GM12864 (cell line): ENCODE measurements at regions not wholly inside any gene's neighbourhood (a gene's known extent, or its start where the extent isn't known, plus 50 kb on each side); places are given as distances from the start of the nearest gene placed in this dataset.

ENCODE experiments used
- DNase-seq: peaks from one replicate; pipeline ENCODE4 v3.0.0-alpha.2; 2011; ENCODE audit warnings: low read depth
- H3K4me3 ChIP-seq: 2 replicates; pipeline ENCODE4 v1.5.1; 2011; ENCODE audit warnings: mild to moderate bottlenecking, low read depth, low read length, control low read depth
- CTCF ChIP-seq: IDR thresholded peaks from 2 replicates; pipeline ENCODE4 v1.5.1; 2011; ENCODE audit warnings: low read depth, mild to moderate bottlenecking, moderate library complexity, low read length, control low read depth, inconsistent platforms; ENCODE audit errors: missing control alignments

- H3K4me3 ChIP-seq, result no peak overlapping the region
- no peak for DNase-seq
- TF ChIP-seq CTCF, result no peak
These were observed 54.4 kb upstream of the RPL38 start for GRCh38 chr17:74148901-74149596.

- DNase-seq, result no peak
- TF ChIP-seq CTCF, result no peak
- no peak overlapping the region for H3K4me3 ChIP-seq
These were observed 53.7 kb upstream of the RPL38 start for GRCh38 chr17:74149597-74150427.

- H3K4me3 ChIP-seq, result no peak overlapping the region
- no peak for TF ChIP-seq CTCF
- DNase-seq, result no peak
These were observed 53.0 kb upstream of the RPL38 start for GRCh38 chr17:74150428-74151025.

- no peak for TF ChIP-seq CTCF
These were observed 51.7 kb upstream of the RPL38 start for GRCh38 chr17:74151551-74152315.

GRCh38 chr17:74152591-74153455, 50.7 kb upstream of the RPL38 start:
- TF ChIP-seq CTCF, result no peak
- no peak overlapping the region for H3K4me3 ChIP-seq
- DNase-seq, result no peak

More at GRCh38 chr17:74151551-74152315, 51.7 kb upstream of the RPL38 start:
- no peak for DNase-seq
- no peak overlapping the region for H3K4me3 ChIP-seq

- no peak for TF ChIP-seq CTCF
- H3K4me3 ChIP-seq, result no peak overlapping the region
- no peak for DNase-seq
These were observed 50.0 kb upstream of the RPL38 start for GRCh38 chr17:74153456-74153810.
